Stimulated activated naive CD8-positive, alpha-beta T cell treated with anti-CD3 and anti-CD28 coated beads, Interleukin-15, Interleukin-2, amounts not matched to agents 100 U/mL and 50 U/mL, for 24 hours (primary cell): ENCODE measurements at regions not wholly inside any gene's neighbourhood (a gene's known extent, or its start where the extent isn't known, plus 50 kb on each side); places are given as distances from the start of the nearest gene placed in this dataset.

Source experiments
- ATAC-seq: fragments of 150-1000 bp; cut with Tn5 transposase; one replicate; pipeline ENCODE4 v1.10.0; 2021
- DNase-seq: peaks from one replicate; pipeline ENCODE4 v3.0.0; 2021

- ATAC-seq: no peak
- no peak for DNase-seq
Observed at GRCh38 chr1:38546636-38547035, 312.9 kb downstream of the RRAGC start.

GRCh38 chr1:38541223-38541622 is 318.3 kb downstream of the RRAGC start:
- ATAC-seq: no peak
- no peak for DNase-seq

DNA sequence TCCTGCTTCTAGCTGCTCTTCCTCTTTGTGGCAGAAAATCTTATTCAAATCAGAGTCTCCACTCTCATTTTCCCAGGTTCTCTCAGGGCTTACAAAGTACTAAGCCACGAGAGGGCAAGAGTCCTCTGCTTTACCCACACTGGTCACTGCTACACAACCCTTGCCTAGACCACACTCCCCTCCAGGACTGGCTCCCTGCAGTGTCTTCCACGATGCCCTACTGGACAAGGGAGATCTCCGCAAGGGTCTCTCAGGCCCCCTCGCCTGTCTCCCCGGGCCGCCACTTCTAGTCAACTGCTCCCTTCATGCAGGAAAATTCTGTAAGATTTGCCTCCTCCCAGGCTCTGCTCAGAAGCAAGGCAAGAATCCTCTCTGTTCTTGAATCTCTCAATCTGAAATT is 319.6 kb downstream of the RRAGC start:
- ATAC-seq (no peak), DNase-seq (no peak)

GRCh38 chr1:38538834-38539233 is 320.7 kb downstream of the RRAGC start:
- ATAC-seq (no peak), DNase-seq (no peak)

DNA sequence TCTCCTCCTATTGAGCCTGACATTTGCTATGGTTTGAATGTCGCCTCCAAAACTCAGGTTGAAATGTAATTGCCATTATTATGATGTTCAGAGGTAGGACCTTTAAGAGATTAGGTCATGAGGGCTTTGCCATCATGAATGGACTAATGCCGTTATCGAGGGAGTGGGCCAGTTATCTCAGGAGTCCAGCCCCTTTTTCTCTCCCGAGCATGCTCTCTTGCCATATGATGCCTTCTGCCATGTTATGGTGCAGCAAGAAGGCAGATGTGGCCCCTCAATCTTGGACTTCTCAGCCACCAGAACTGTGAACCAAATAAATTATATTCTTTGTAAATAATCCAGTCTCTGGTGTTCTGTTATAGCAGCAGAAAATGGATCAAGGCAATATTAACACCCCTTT is 323.5 kb downstream of the RRAGC start:
- no peak for ATAC-seq
- DNase-seq: no peak

GRCh38 chr1:38534473-38534823 is 325.1 kb downstream of the RRAGC start:
- DNase-seq (no peak), ATAC-seq (no peak)

DNA sequence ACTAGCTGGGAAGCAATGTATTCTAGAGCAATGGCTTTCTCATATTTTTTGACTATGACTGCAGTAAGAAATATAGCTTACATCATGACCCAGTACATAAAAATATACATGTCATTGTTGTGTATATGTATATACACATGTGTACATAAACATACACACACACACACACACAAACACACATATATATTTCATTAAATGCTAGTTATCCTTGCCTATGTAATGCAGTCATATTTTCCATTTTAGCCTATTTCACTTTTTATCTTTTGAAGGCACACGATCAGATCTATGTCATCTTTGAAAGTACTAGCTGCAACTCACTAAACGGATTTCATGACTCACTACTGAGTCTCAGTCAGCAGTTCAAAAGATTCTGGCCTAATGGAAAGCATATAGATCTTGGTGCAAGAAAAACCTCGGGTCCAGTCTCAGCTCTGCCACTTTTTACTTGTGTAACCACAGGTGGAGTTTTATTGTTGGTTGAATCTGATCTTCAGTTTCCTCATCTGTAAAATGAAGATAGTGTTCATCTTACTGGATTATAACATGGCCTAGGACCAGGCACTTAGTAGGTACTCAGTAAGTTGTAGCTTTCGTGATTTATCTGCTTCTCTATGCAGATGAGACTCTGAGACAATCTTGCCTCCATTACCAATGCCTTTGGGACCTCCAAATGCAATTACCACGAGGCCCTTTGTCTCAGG is 325.6 kb downstream of the RRAGC start:
- peak; percentile 98 for ATAC-seq
- DNase-seq: peak; percentile 12

- ATAC-seq: no peak
- DNase-seq: no peak
Observed at GRCh38 chr1:38530957-38531356, 328.6 kb downstream of the RRAGC start.

- DNase-seq (no peak), ATAC-seq (no peak)
Observed at GRCh38 chr1:38529946-38530345, 329.6 kb downstream of the RRAGC start.

DNA sequence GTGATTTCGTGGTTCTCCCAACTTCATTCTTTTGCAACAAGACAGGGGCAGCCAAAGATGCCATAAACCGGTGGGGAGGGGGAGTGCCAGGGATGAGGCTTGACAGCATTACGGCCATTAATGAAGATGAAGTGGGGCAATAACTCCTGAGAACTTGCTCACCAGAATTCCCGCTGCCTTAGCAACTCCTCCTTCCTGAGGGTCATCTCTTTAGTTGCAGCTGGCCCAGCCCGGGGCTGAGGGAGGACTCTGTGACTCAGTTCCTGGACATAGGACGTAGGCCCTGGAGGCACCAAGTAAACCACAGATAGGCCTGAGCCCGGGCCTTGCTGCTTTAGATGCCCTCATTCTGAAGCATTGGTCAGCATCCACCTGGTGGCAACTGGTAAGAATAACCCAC is 330.2 kb downstream of the RRAGC start:
- ATAC-seq: no peak
- DNase-seq: no peak

DNA sequence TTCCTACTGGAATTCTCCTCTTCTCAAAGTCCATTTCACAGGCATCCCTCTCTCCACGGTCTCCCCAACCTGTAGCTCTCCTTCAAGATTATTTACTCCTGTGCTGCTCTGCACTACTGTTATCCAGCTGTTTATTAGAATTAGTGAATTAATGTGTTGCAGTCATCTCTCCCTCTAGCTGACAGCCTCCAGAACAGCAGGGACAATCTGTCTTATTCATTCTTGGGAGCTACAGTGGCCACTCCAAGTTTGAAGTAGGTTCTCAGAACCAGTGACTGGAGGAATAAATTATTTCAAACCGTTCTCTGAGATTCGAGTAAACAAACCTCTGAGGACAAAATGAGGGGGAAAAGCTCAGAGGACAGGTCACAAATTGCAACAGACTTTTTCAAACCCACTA is 330.9 kb downstream of the RRAGC start:
- no peak for ATAC-seq
- DNase-seq: no peak

GRCh38 chr1:38527373-38527966 is 332.1 kb downstream of the RRAGC start:
- DNase-seq (peak; percentile 71), ATAC-seq (peak; percentile 88)

- ATAC-seq: no peak
- no peak for DNase-seq
Observed at GRCh38 chr1:38526046-38526445, 333.5 kb downstream of the RRAGC start.

DNA sequence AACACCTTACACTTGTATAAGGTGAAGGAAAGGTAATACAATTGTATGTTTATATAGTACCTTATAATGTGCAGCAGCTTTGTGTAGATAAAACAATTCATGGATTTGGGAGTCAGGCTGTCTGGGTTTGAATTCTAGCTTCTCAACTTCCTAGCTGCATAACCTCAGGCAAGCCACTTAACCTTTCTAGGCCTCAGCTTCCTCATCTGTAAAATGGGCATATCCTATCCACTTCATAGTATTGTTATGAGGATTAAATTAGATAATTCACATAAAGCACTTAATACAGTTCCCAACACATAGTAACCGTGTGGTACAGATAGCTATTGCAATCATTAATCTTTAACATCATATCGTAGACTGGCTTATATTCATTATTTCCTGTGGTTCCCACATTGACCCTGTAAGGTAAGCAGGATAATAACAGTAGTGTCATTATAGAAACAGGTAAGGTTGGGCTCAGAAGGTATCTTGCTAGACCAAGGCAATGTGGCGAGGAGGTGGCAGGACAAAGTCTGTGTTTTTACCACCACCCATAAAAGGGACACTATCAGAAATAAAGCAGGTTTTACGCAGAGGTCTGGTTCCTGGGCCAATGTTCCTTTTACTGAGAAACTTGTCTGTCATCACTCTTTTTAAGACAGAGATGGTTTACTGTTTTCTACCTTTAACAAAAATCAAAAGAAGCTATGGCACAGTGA is 334.1 kb downstream of the RRAGC start:
- no peak for DNase-seq

GRCh38 chr1:38524025-38524641 is 335.4 kb downstream of the RRAGC start:
- ATAC-seq (no peak), DNase-seq (no peak)

More for the DNA sequence above, 334.1 kb downstream of the RRAGC start:
- no peak for ATAC-seq

- DNase-seq (no peak), ATAC-seq (no peak)
Observed at GRCh38 chr1:38523568-38523939, 336.0 kb downstream of the RRAGC start.

- ATAC-seq (no peak), DNase-seq (no peak)
Observed at GRCh38 chr1:38522915-38523567, 336.5 kb downstream of the RRAGC start.

DNA sequence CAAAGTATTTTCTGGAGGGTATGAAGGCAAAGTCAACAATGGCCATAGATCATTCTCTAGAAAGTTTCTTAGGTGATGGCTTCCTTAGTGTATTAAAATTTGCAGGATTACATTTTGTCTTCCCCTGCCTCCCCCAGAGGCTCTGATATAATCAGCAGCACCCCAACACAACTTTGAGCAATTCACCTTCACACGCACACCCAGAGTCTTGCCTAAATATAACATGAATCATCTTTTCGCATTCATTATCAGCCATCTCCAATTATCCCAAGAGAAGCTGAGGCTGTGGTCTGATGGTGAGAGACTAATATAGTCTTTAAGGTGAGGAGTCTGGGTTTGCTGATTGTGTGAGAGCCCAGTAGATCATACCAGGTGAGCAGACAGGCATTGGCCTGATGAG is 343.0 kb downstream of the RRAGC start:
- ATAC-seq (no peak), DNase-seq (no peak)

DNA sequence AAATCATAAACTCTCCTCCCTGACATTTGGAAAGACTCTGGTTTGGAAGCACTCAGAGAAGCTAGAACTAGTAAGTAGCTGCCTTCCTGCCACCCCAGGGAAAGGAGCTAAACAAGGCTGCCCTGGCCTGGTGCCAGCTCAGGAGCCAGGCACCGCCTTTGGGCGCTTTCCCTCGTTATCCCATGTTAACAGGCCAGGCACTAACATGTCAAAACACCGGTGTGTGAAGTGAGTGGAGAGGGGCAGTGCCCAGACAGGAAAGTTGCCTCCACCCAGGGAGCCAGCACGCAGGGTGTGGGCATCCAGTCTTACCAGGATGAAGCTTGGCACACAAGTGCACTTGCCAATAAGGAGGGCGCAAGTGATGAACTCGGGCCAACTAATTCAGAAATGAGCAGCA is 346.8 kb downstream of the RRAGC start:
- DNase-seq: no peak
- no peak for ATAC-seq

GRCh38 chr1:38512024-38512767 is 347.4 kb downstream of the RRAGC start:
- ATAC-seq: no peak
- DNase-seq: no peak

- no peak for ATAC-seq
- DNase-seq: no peak
Observed at GRCh38 chr1:38508232-38508631, 351.3 kb downstream of the RRAGC start.

GRCh38 chr1:38507563-38507962 is 352.0 kb downstream of the RRAGC start:
- ATAC-seq: no peak

More at GRCh38 chr1:38507563-38507962, 352.0 kb downstream of the RRAGC start:
- no peak for DNase-seq
